ENCODE measurements at regions not wholly inside any gene's neighbourhood (a gene's known extent, or its start where the extent isn't known, plus 50 kb on each side); places are given as distances from the start of the nearest gene placed in this dataset.

DNA sequence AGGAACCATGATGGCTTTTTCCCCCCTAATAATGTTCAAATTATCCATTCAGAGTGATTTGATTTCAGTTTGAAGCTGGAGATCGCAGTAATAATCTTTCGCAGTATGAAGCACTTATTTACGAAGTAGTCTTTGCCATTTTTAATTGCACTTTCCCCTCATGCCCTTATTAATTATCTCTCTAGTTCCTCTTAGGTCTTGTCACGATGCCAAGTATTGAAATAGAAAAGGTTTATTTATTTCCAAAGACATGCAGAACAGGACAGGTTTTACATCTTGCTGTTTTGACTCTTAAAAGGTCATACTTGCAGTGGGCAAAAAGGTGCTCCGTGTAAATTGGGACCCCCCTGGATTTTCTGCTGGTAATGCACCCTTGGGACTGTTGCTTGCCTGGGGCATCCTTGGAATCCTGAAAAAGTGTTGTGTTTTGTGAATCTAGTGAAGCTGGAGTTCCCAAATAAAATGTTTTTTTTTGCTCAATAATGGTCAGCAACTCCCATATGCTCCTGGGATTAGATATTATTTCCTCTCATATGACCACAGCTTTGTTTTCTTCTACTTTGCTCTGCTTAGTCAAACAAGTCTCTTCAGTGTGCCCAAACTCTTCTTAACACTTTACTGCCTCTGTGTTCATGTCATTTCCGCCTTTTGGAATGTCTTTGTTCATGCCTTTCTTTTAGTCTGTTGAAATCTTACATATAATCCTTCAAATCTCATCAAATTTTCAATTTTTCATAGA, 278.3 kb downstream of the TMEM38B start:
- DNase-seq (ENCODE audit: low read depth): no peak
- H3K4me3 ChIP-seq (ENCODE audit: low read depth, low read length): no peak overlapping the region
- TF ChIP-seq, protein P1, sequence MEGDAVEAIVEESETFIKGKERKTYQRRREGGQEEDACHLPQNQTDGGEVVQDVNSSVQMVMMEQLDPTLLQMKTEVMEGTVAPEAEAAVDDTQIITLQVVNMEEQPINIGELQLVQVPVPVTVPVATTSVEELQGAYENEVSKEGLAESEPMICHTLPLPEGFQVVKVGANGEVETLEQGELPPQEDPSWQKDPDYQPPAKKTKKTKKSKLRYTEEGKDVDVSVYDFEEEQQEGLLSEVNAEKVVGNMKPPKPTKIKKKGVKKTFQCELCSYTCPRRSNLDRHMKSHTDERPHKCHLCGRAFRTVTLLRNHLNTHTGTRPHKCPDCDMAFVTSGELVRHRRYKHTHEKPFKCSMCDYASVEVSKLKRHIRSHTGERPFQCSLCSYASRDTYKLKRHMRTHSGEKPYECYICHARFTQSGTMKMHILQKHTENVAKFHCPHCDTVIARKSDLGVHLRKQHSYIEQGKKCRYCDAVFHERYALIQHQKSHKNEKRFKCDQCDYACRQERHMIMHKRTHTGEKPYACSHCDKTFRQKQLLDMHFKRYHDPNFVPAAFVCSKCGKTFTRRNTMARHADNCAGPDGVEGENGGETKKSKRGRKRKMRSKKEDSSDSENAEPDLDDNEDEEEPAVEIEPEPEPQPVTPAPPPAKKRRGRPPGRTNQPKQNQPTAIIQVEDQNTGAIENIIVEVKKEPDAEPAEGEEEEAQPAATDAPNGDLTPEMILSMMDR (IDR thresholded peaks at IDR 0.05; ENCODE audit: low read depth, low read length, missing control alignments): no peak

GRCh38 chr9:105973951-105974351, 279.6 kb downstream of the TMEM38B start:
- DNase-seq (ENCODE audit: low read depth): no peak
- TF ChIP-seq, protein P1 (IDR thresholded peaks at IDR 0.05; ENCODE audit: low read depth, low read length, missing control alignments): no peak
- H3K4me3 ChIP-seq (ENCODE audit: low read depth, low read length): no peak overlapping the region

DNA sequence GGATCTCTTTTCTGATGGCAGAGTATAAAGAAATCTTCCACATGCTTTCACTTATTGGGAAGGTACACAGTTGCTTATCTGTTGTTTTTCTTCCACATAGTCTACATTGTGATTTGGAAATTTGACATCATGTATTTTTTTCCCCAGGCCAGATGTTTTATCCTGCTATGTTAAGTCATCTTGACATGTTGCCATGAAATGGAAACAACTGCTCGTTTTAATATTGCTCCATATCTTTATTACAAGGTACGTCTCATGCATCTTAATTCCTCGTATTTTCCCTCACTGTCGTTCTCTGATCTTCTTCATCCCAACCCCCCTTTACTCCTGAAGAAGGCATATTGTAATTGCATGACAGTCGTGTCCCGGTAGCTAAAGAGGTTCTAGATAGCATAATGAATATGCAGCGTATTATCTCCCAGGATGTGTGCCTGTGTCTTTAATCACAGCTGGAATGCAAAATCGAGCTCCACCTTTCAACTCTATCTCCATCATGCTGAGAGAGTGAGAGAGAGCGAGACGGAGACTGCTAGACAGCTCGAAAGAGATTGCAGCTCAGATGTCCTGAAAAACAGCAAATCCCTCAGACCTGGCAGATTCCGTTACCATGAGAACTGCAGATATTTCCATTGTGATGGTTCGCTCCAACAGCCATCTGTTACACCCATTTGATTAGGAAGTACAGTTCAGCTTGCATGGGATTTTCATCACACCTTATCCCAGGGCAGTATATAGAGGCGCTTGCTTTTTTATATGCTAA, 281.7 kb downstream of the TMEM38B start:
- DNase-seq (ENCODE audit: low read depth): no peak

DNA sequence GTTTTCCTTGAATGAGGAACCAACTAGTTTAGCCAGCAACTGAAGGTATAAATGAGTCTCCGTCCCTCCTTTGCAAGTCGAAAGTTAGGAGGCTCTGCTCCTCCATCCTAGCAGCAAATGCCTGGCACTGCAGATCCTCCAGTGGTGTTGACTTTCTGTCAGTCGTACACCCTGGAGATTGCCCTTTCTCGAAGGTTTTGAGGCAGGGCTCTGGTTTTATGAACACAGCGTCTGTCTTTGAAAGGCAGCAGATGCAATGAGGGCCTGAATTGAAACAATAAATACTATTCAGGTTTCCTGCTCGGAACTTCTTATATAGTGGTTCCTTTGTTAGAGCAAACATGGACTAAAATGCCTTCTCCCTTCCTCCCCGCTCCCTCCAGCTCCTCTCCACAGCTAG, 284.0 kb downstream of the TMEM38B start:
- DNase-seq (ENCODE audit: low read depth): no peak
- TF ChIP-seq, protein P1 (IDR thresholded peaks at IDR 0.05; ENCODE audit: low read depth, low read length, missing control alignments): no peak
- H3K4me3 ChIP-seq (ENCODE audit: low read depth, low read length): no peak overlapping the region

More for the DNA sequence above, 281.7 kb downstream of the TMEM38B start:
- no peak overlapping the region for H3K4me3 ChIP-seq (ENCODE audit: low read depth, low read length)
- TF ChIP-seq, protein P1 (IDR thresholded peaks at IDR 0.05; ENCODE audit: low read depth, low read length, missing control alignments): no peak

GRCh38 chr9:105978826-105979225, 284.5 kb downstream of the TMEM38B start:
- no peak for DNase-seq (ENCODE audit: low read depth)
- TF ChIP-seq, protein P1 (IDR thresholded peaks at IDR 0.05; ENCODE audit: low read depth, low read length, missing control alignments): no peak
- no peak overlapping the region for H3K4me3 ChIP-seq (ENCODE audit: low read depth, low read length)

DNA sequence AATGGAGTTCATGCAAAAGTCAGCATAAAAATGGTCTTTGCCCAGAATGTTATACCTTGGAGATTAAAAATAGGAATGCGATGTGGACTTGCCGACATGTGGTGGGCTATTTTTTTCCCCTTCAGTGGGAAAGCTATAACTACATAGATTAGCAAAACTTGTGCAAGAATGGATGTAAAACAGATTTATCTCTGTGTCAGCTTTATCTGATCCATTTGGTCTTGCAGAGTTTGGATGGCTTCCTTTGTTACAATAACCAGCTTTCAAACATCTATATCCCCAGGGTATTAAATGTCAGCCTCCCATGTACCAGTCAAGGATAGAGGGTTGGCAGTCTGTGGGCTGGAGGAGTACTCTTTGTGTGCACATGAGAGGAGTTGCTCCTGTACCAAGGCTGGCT, 284.9 kb downstream of the TMEM38B start:
- H3K4me3 ChIP-seq (ENCODE audit: low read depth, low read length): no peak overlapping the region
- TF ChIP-seq, protein P1 (IDR thresholded peaks at IDR 0.05; ENCODE audit: low read depth, low read length, missing control alignments): no peak
- DNase-seq (ENCODE audit: low read depth): no peak

Data from GM12864 (cell line).